PC-9 (cell line): ENCODE measurements at regions not wholly inside any gene's neighbourhood (a gene's known extent, or its start where the extent isn't known, plus 50 kb on each side); places are given as distances from the start of the nearest gene placed in this dataset.

Experiments
- BruUV-seq: library from RNA; stranded (reverse); fragments of 400-500 nt; replicated peaks from 2 replicates; lab custom pipeline; 2021; lab: Mats Ljungman, UMichigan
- CTCF ChIA-PET: fragments of 300-600 bp; sonication (Branson Sonifier 250); formaldehyde crosslinking; loops from one replicate; lab custom pipeline; 2022; ENCODE audit warnings: antibody characterized with exemption; lab: Charles Lee
- POLR2A ChIA-PET: fragments of 300-600 bp; sonication (Branson Sonifier 250); formaldehyde crosslinking; loops from one replicate; lab custom pipeline; 2022; ENCODE audit warnings: antibody characterized with exemption; ENCODE audit not compliant: unreplicated experiment; lab: Charles Lee
- DNase-seq, 2 experiments: peaks; one replicate each; pipeline versions ENCODE4 v3.0.0 to v3.0.0-alpha.2; 2015 to 2022; ENCODE audit warnings: mixed read lengths in 1 of 2
- H2AFZ ChIP-seq: fragments of 200-600 bp; sonication (generic); 2 replicates; pipeline ENCODE4 v1.8.1; 2017; ENCODE audit warnings: antibody characterized with exemption
- H3F3A ChIP-seq: fragments of 200-600 bp; sonication (generic); 2 replicates; pipeline ENCODE4 v1.8.1; 2017; ENCODE audit warnings: antibody characterized with exemption, mild to moderate bottlenecking, low read depth; ENCODE audit not compliant: insufficient read depth
- H3K27ac ChIP-seq: fragments of 200-600 bp; sonication (generic); 2 replicates; pipeline ENCODE4 v1.6.1; 2016; ENCODE audit warnings: mixed run types
- H3K27me3 ChIP-seq: fragments of 200-600 bp; sonication (generic); 2 replicates; pipeline ENCODE4 v1.6.1; 2016; ENCODE audit warnings: low read depth, mixed run types; ENCODE audit not compliant: insufficient read depth
- H3K36me3 ChIP-seq: fragments of 200-600 bp; sonication (generic); 2 replicates; pipeline ENCODE4 v1.6.1; 2016; ENCODE audit warnings: low read depth, mixed run types
- H3K4me1 ChIP-seq: fragments of 200-600 bp; sonication (generic); replicated peaks from 2 replicates; pipeline ENCODE4 v1.6.1; 2016; ENCODE audit warnings: mixed run types; ENCODE audit not compliant: insufficient read depth
- H3K4me2 ChIP-seq: fragments of 200-600 bp; sonication (generic); 2 replicates; pipeline ENCODE4 v1.6.1; 2017; ENCODE audit warnings: mixed run types
- H3K4me3 ChIP-seq: fragments of 200-600 bp; sonication (generic); 2 replicates; pipeline ENCODE4 v1.6.1; 2016; ENCODE audit warnings: mixed run types
- H3K79me2 ChIP-seq: fragments of 200-600 bp; sonication (generic); 2 replicates; pipeline ENCODE4 v1.6.1; 2017; ENCODE audit warnings: low read depth, mixed run types
- H3K9me2 ChIP-seq: fragments of 200-600 bp; sonication (generic); 2 replicates; pipeline ENCODE4 v1.8.1; 2017; ENCODE audit warnings: mild to moderate bottlenecking; ENCODE audit not compliant: insufficient read depth
- H3K9me3 ChIP-seq: fragments of 200-600 bp; sonication (generic); 2 replicates; pipeline ENCODE4 v1.8.1; 2016; ENCODE audit warnings: low read depth; ENCODE audit not compliant: insufficient read depth
- H4K20me1 ChIP-seq: fragments of 200-600 bp; sonication (generic); 2 replicates; pipeline ENCODE4 v1.8.1; 2017; ENCODE audit not compliant: insufficient read depth
- EZH2 ChIP-seq: fragments of 200-600 bp; sonication (generic); IDR thresholded peaks from 2 replicates; pipeline ENCODE4 v1.8.0; 2017; ENCODE audit warnings: antibody characterized with exemption, low read depth
- intact Hi-C: fragments of 100-400 bp; cut with micrococcal nuclease; formaldehyde crosslinking; loops from one replicate; pipeline ENCODE4 v1.10.0; 2022; ENCODE audit not compliant: unreplicated experiment
- TF ChIP-seq, protein P1 (sequence below): fragments of 200-600 bp; sonication (generic); conservative IDR thresholded peaks from 2 replicates; pipeline ENCODE4 v1.6.1; 2017; ENCODE audit warnings: mixed run types, antibody characterized with exemption, mild to moderate bottlenecking, moderate library complexity

DNA sequence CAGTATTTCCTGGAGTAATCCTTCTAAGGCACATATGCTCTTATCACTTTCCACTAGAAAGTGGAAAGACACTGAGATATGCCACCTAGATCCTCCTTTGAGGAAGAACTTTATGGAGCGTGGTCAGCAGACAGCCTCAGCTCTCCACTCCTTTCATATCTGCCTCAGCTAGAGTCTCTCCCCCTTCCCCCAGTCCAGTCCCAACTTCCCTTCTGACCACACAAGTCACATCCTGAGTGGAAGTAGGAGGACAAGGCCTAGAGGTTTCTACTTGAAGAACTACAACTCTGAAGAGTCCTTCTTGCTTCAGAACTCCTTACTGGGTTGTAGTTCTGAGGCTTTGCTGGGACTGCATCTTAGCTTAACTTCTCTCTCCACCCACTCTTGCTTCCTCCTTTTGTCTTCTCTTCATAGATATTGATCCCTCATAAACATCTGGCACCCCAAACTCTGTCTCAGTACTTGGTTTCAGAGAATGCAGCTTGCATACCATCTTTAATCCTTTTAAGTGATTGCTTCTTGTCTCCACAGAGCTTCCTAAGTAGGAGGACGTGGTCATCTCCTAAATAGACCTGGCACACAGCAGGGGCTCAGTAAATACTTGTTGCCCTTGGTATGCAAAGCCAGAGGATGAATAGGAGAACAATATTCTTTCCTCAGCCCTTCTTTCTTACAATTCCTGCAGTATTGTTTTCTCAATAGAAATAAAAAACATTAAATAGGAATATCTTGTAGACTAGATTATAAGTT, 109.6 kb downstream of the OXSM start:
- H2AFZ ChIP-seq, result no peak overlapping the region
- intact Hi-C loops, result no loop called here
- no peaks in the 10 kb centered on the region for H3K36me3 ChIP-seq
- no peaks in the 10 kb centered on the region for H4K20me1 ChIP-seq
- no peaks in the 10 kb centered on the region for H3F3A ChIP-seq
- no peaks in the 10 kb centered on the region for H3K4me1 ChIP-seq
- TF ChIP-seq, protein P1, sequence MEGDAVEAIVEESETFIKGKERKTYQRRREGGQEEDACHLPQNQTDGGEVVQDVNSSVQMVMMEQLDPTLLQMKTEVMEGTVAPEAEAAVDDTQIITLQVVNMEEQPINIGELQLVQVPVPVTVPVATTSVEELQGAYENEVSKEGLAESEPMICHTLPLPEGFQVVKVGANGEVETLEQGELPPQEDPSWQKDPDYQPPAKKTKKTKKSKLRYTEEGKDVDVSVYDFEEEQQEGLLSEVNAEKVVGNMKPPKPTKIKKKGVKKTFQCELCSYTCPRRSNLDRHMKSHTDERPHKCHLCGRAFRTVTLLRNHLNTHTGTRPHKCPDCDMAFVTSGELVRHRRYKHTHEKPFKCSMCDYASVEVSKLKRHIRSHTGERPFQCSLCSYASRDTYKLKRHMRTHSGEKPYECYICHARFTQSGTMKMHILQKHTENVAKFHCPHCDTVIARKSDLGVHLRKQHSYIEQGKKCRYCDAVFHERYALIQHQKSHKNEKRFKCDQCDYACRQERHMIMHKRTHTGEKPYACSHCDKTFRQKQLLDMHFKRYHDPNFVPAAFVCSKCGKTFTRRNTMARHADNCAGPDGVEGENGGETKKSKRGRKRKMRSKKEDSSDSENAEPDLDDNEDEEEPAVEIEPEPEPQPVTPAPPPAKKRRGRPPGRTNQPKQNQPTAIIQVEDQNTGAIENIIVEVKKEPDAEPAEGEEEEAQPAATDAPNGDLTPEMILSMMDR, result no peak
- no peak for TF ChIP-seq EZH2
- DNase-seq, result no peak
- H3K4me2 ChIP-seq, result no peak overlapping the region
- no peaks in the 10 kb centered on the region for H3K9me3 ChIP-seq
- H3K4me3 ChIP-seq, result no peak overlapping the region
- H3K79me2 ChIP-seq, result no peaks in the 10 kb centered on the region
- ChIA-PET CTCF (no interaction called here), POLR2A (no interaction called here)
- H3K27me3 ChIP-seq, result no peaks in the 10 kb centered on the region
- BruUV-seq, result no TSS peak
- no peaks in the 10 kb centered on the region for H3K9me2 ChIP-seq
- H3K27ac ChIP-seq, result no peak overlapping the region

DNA sequence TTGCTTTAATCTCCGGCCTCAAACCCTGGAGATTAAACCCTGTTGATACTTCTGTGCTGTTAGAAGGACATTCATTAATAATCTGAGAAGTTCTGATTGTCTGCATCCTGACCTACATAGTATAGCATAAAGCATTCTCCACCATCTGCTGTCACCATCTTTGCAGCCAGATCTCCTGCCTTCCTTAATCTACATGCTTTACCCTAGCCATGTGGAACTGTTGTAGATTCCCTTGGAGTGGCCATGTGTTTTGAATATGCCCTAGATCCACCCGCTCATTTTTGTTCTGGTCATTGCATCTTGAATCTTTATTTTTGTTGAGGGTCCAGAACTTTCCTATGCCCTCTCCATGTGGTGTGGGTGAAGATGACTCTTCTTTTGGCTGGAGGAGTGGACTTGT, 110.3 kb downstream of the OXSM start:
- no peaks in the 10 kb centered on the region for H3K79me2 ChIP-seq
- no peak overlapping the region for H3K27ac ChIP-seq
- ChIA-PET CTCF (no interaction called here), POLR2A (no interaction called here)
- H3K4me1 ChIP-seq, result no peaks in the 10 kb centered on the region
- H3K9me2 ChIP-seq, result no peaks in the 10 kb centered on the region
- H2AFZ ChIP-seq, result no peak overlapping the region
- no peak overlapping the region for H3K4me2 ChIP-seq
- BruUV-seq, result no TSS peak
- H3K9me3 ChIP-seq, result no peaks in the 10 kb centered on the region
- H3K36me3 ChIP-seq, result no peaks in the 10 kb centered on the region
- no peak for DNase-seq
- no peaks in the 10 kb centered on the region for H3F3A ChIP-seq
- intact Hi-C loops, result no loop called here
- no peaks in the 10 kb centered on the region for H4K20me1 ChIP-seq
- TF ChIP-seq EZH2, result no peak
- TF ChIP-seq, protein P1, result no peak
- H3K4me3 ChIP-seq, result no peak overlapping the region
- H3K27me3 ChIP-seq, result no peaks in the 10 kb centered on the region

DNA sequence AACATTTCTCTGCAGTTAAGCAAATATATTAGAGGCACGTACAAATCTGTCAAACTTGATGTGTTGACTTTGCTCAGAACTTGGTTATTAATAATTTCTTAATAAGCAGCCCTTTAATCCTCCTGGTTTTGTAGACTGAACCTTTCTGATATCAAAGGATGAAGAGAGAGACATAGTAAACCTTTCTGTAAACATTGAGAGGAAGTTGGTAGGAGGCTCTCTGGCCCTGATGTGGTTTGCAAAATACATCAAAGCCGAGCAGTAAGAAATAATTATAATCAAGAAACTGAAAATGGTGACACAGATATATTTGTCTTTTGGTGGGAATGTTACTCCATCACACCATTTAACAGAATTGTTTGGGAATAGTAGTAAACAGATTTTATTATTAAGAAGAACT, 111.9 kb downstream of the OXSM start:
- DNase-seq, result no peak
- no peak overlapping the region for H2AFZ ChIP-seq
- H3K9me2 ChIP-seq, result no peaks in the 10 kb centered on the region
- H3K4me1 ChIP-seq, result no peaks in the 10 kb centered on the region
- no peak overlapping the region for H3K4me2 ChIP-seq
- H3K27ac ChIP-seq, result no peak overlapping the region
- no peaks in the 10 kb centered on the region for H3K9me3 ChIP-seq
- no peaks in the 10 kb centered on the region for H3K36me3 ChIP-seq
- H3K27me3 ChIP-seq, result no peaks in the 10 kb centered on the region
- no peak overlapping the region for H3K4me3 ChIP-seq
- no peaks in the 10 kb centered on the region for H3K79me2 ChIP-seq
- no peaks in the 10 kb centered on the region for H3F3A ChIP-seq
- H4K20me1 ChIP-seq, result no peaks in the 10 kb centered on the region
- no peak for TF ChIP-seq EZH2
- TF ChIP-seq, protein P1, result no peak
- BruUV-seq, result no TSS peak
- CTCF ChIA-PET, result no interaction called here
- POLR2A ChIA-PET, result no interaction called here
- intact Hi-C loops, result no loop called here
